K562 (cell line): ENCODE measurements at regions not wholly inside any gene's neighbourhood (a gene's known extent, or its start where the extent isn't known, plus 50 kb on each side); places are given as distances from the start of the nearest gene placed in this dataset.
A peak's percentile ranks its signal among the peaks of the same experiment; 100 is the strongest.

Experiments used
- CCAR2 ChIP-seq: fragments of 200-400 bp; formaldehyde crosslinking; IDR thresholded peaks from 2 replicates; pipeline ENCODE4 v1.6.1; 2017; ENCODE audit warnings: mild to moderate bottlenecking, low read depth, low read length
- CEBPB ChIP-seq: fragments of 450-650 bp; IDR thresholded peaks from 2 replicates; pipeline ENCODE4 v1.6.1; 2016; ENCODE audit warnings: missing genetic modification characterization, missing compliant biosample characterization
- CTCF ChIP-seq, 3 experiments: IDR thresholded peaks in 2 of 3; conservative IDR thresholded peaks in 1 of 3; 2 replicates each; pipeline ENCODE4 v1.5.1; 2011 to 2012; ENCODE audit warnings: low read length in 3 of 3, mild to moderate bottlenecking in 3 of 3, control low read depth in 2 of 3, improper control_type of control experiment in 1 of 3, inconsistent platforms in 1 of 3, low read depth in 1 of 3, mixed read lengths in 1 of 3, moderate library complexity in 1 of 3; ENCODE audit not compliant: insufficient read depth in 2 of 3
- E4F1 ChIP-seq: fragments of 250-450 bp; sonication (Bioruptor Pico); IDR thresholded peaks from 2 replicates; pipeline ENCODE4 v1.5.0; 2021; ENCODE audit warnings: mild to moderate bottlenecking, borderline replicate concordance
- EP300 ChIP-seq: IDR thresholded peaks from 2 replicates; pipeline ENCODE4 v1.6.1; 2012; ENCODE audit warnings: low read length, improper control_type of control experiment
- KDM5B ChIP-seq: fragments of 200-600 bp; sonication (generic); IDR thresholded peaks from 2 replicates; pipeline ENCODE4 v1.6.1; 2012; ENCODE audit warnings: low read depth, mild to moderate bottlenecking, moderate library complexity, low read length, control low read depth, inconsistent platforms; ENCODE audit not compliant: insufficient replicate concordance
- SIX5 ChIP-seq, 2 experiments: IDR thresholded peaks; 2 replicates each; pipeline ENCODE4 v1.6.1; 2011; ENCODE audit warnings: low read length in 2 of 2, borderline replicate concordance in 1 of 2, low read depth in 1 of 2, mild to moderate bottlenecking in 1 of 2, moderate library complexity in 1 of 2; ENCODE audit not compliant: insufficient read depth in 1 of 2
- ZNF75A ChIP-seq: fragments of 450-650 bp; formaldehyde crosslinking; IDR thresholded peaks from 2 replicates; pipeline ENCODE4 v1.4.0; 2020; ENCODE audit warnings: mild to moderate bottlenecking

- TF ChIP-seq E4F1 (CRISPR knock-in tag) (no peak), KDM5B (no peak), CEBPB (tag) (no peak), SIX5 (IDR thresholded peaks at IDR 0.05; ENCODE audit: borderline replicate concordance in 1 of 2, insufficient read depth in 1 of 2, low read depth in 1 of 2, low read length in 2 of 2) (no peak), EP300 (no peak), ZNF75A (no peak), CCAR2 (no peak), CTCF (IDR thresholded peaks at IDR 0.05 in 2 of 3, conservative IDR thresholded peaks at IDR 0.05 in 1 of 3; ENCODE audit: insufficient read depth in 2 of 3, low read depth in 1 of 3, low read length in 3 of 3) (peak; percentile 48 to 57 (median 55); a peak in 5 of 6 replicates)
Measured at GRCh38 chr11:103601225-103601846, 435.1 kb upstream of the DDI1 start.
